Right ventricle myocardium inferior (tissue), 1 donor: ENCODE measurements at regions not wholly inside any gene's neighbourhood (a gene's known extent, or its start where the extent isn't known, plus 50 kb on each side); places are given as distances from the start of the nearest gene placed in this dataset.
"Not testable (repeated sequence)": the region's sequence is repeated elsewhere in the genome, so short reads cannot be mapped to it uniquely, and the experiment has no call there.

ENCODE experiments used
- ATAC-seq: fragments of 200-7000 bp; cut with Tn5 transposase; one replicate; pipeline ENCODE4 v1.9.1; 2020; ENCODE audit warnings: mild to moderate bottlenecking, moderate library complexity
- DNase-seq: peaks from one replicate; pipeline ENCODE4 v3.0.0; 2021; ENCODE audit errors: missing footprints
- intact Hi-C: fragments of 100-400 bp; cut with DNase I; formaldehyde crosslinking; loops from one replicate; pipeline ENCODE4 v1.11.0; 2022
- donor health status: DM: no; HTN: yes; CAD: no; lungs with severe emphysema.

DNA sequence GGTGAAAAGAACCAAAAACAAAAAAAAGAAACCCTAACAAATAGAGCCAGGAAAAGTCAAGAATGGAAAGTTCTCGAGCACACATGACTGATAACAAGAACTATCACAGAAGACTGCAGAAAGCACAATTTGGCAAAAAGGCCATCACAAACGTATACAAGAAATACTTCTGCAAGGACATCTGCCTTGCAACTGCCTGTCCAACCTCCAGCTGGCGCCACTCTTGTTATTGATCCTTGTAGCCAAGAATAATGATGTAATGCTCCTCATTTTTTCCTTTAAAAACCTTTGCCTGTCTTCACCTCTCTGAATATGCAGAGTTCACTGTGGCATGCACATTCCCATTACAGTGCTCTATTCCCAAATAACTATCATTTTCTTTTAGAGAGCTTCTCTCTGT is 87.9 kb upstream of the BMP5 start:
- peak; percentile 37 for DNase-seq
- intact Hi-C loops = no loop called here
- no peak for ATAC-seq

GRCh38 chr6:55960344-55960743 is 85.0 kb upstream of the BMP5 start:
- DNase-seq (no peak), ATAC-seq (no peak)
- intact Hi-C loops = no loop called here

- DNase-seq = no peak
- intact Hi-C loops = loop anchor here (10.0 kb wide), 1 partner anchor 344 kb away; no protein-coding TSS in a partner anchor
- ATAC-seq = no peak
These were observed 83.4 kb upstream of the BMP5 start for GRCh38 chr6:55958790-55959189.

DNA sequence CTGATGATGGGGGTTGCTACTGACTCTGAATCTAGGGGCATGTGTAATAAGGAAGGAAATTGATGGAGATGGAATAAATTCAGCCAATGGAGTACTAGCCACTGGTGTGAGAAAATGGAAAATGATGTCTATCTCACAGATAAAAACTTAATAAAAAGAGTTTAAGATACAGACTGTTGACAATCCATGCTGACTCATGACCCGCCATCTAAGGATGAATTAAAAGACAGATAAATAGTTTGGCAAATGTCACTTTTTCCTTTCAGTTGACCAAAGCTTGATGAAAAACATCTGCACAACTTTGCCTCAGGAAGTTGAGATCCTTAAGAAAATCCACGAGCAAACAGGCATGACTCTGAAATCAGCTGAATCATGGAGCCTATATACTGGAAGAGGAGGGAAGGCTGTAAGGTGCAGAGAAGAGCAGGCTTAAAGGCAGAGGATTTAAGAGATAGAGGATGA is 82.6 kb upstream of the BMP5 start:
- intact Hi-C loops = loop anchor here (10.0 kb wide), 1 partner anchor 343 kb away; no protein-coding TSS in a partner anchor
- ATAC-seq (peak; percentile 46), DNase-seq (no peak)

DNA sequence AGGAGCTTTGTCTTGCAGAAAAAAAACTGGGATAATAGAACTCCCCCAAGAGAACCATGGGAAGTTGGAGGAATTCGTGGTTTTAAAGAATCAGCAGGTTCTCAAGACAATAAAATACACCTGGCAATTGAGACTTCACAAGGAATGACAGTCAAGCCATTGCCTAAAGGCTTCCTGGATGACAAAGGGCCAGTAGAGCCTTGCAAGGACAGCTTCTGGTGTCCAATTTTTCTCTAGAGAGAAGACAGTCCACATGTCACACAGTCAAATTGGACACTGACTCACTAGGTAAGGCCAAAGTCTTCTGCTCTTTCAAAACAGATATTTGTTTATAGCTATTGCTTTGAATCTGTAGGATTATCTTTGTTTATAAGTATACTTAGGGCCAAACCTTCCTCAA is 80.3 kb upstream of the BMP5 start:
- DNase-seq (no peak), ATAC-seq (no peak)
- intact Hi-C loops = loop anchor here (10.0 kb wide), 1 partner anchor 341 kb away; no protein-coding TSS in a partner anchor

GRCh38 chr6:55954436-55954835 is 79.0 kb upstream of the BMP5 start:
- intact Hi-C loops = loop anchor here (10.0 kb wide), 1 partner anchor 340 kb away; no protein-coding TSS in a partner anchor
- no peak for ATAC-seq
- no peak for DNase-seq

GRCh38 chr6:55953335-55953734 is 77.9 kb upstream of the BMP5 start:
- DNase-seq (no peak), ATAC-seq (peak; percentile 75)
- intact Hi-C loops = loop anchor here (2.0 to 10.0 kb wide), 3 partner anchors 339 to 677 kb away; no protein-coding TSS in a partner anchor

GRCh38 chr6:55950071-55950814 is 74.9 kb upstream of the BMP5 start:
- no peak for DNase-seq
- ATAC-seq = no peak
- intact Hi-C loops = loop anchor here (10.0 kb wide), 1 partner anchor 335 kb away; no protein-coding TSS in a partner anchor

DNA sequence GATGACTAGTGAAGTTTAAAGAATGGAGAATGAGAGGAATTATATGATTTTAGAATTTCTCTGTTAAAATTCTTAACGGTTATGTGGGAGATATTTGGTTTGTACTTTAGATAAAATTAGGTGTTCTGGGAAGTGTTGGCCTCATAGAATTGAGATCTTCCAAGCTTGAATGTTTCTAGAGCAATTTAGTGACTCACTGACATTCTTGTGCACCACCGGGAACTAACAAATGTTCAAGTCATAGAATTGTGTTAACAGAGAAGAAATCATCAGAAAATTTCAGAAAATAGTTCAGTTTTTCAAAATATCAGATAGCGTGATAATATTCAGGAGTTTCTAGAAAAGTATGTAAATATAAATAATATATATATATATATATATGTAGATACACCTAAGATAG is 67.9 kb upstream of the BMP5 start:
- ATAC-seq (no peak), DNase-seq (no peak)
- intact Hi-C loops = no loop called here

- ATAC-seq = no peak
- intact Hi-C loops = no loop called here
These were observed 66.3 kb upstream of the BMP5 start for GRCh38 chr6:55941702-55942101.

GRCh38 chr6:55937951-55938690 is 62.7 kb upstream of the BMP5 start:
- DNase-seq (no peak), ATAC-seq (no peak)
- intact Hi-C loops = no loop called here

More at GRCh38 chr6:55941702-55942101, 66.3 kb upstream of the BMP5 start:
- DNase-seq = no peak

DNA sequence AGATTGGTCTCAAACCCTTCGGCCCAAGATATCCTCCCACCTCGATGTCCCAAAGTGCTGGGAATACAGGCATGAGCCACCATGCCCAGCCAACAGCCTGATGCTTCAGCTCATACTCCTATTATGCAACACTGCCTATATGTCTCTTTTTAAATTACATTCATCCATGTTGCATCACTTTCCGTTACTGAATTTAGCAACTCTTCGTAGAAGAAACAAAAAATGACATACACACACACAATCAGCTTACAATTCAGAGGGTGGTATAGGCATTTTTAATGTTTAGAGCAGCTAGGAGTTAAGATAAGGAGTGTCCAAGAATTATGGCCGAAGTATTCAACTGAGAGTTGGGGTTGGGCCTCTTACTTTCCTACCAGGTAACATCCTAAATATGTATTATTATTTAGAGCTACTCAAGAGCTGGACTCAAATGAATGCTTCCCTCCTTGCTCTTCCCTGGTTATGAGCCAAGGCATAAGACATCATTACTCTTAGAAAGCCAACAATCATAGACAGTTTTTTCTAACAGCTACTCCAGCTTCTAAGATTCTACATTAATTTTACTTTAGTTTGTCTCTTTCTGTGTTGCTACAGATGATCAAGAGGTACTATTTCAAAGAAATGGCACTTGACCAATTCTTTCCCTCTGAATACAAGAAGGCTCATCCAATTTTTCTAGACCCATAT is 62.0 kb upstream of the BMP5 start:
- intact Hi-C loops = no loop called here
- no peak for ATAC-seq
- no peak for DNase-seq

DNA sequence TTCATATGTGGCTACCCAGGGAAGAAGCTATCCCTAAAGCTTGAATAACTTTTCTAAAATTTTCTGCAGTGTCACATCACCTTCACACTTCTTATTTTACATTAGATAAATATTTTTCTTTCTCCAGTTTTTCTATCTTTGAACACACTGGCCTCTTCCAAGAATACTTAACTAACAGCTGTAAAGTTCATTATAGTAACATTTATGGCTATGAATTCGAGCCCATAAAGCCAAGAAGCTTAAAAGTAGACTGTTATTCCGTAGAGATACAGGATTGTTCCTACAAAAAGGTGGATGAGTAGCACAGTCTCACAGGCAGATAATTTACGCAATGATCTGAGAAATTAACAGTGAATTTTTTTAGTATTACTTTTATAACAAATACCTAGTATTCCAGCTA is 55.7 kb upstream of the BMP5 start:
- ATAC-seq (no peak), DNase-seq (no peak)
- intact Hi-C loops = no loop called here

GRCh38 chr6:55927713-55928112 is 52.3 kb upstream of the BMP5 start:
- intact Hi-C loops, DNase-seq, ATAC-seq: not testable (repeated sequence)

GRCh38 chr6:55925292-55925691 is 49.9 kb upstream of the BMP5 start:
- intact Hi-C loops = no loop called here
- DNase-seq (no peak), ATAC-seq (no peak)
